Skeletal muscle tissue (tissue), 4 donors: ENCODE measurements at regions not wholly inside any gene's neighbourhood (a gene's known extent, or its start where the extent isn't known, plus 50 kb on each side); places are given as distances from the start of the nearest gene placed in this dataset. TPM values are rescaled to one million over a fixed set of nuclear protein-coding genes. Genes with fewer than 3 reads are reported as not detected.

Source experiments
- H3K27ac ChIP-seq: one replicate; pipeline ENCODE4 v1.7.0; 2013; ENCODE audit warnings: mild to moderate bottlenecking, low read depth, low read length, inconsistent platforms
- H3K27me3 ChIP-seq, 3 donors: one replicate each; pipeline ENCODE4 v1.7.0; 2013; ENCODE audit warnings: low read length in 3 of 3; ENCODE audit not compliant: control insufficient read depth in 3 of 3, insufficient read depth in 3 of 3
- H3K36me3 ChIP-seq, 3 donors: one replicate each; pipeline ENCODE4 v1.7.0; 2013; ENCODE audit warnings: low read length in 3 of 3; ENCODE audit not compliant: control insufficient read depth in 3 of 3, insufficient read depth in 3 of 3
- H3K4me1 ChIP-seq, 3 donors: one replicate each; pipeline ENCODE4 v1.7.0; 2013; ENCODE audit warnings: low read length in 3 of 3, mild to moderate bottlenecking in 3 of 3; ENCODE audit not compliant: control insufficient read depth in 3 of 3, insufficient read depth in 3 of 3
- H3K4me3 ChIP-seq, 3 donors: one replicate each; pipeline ENCODE4 v1.7.0; 2013; ENCODE audit warnings: low read length in 3 of 3
- H3K9ac ChIP-seq, 3 donors: one replicate each; pipeline ENCODE4 v1.7.0; 2013; ENCODE audit warnings: low read length in 3 of 3, mild to moderate bottlenecking in 3 of 3, moderate library complexity in 2 of 3, low read depth in 1 of 3
- H3K9me3 ChIP-seq, 3 donors: one replicate each; pipeline ENCODE4 v1.7.0; 2013; ENCODE audit warnings: low read length in 3 of 3; ENCODE audit not compliant: control insufficient read depth in 3 of 3
- small RNA-seq: library from RNA; depleted of rRNA; stranded (forward); fragments of <200 nt; gene quantifications from one replicate; pipeline ENCODE3, GENCODE V24; 2014
- donor health status: Osteomylitis.

- no peaks in the 10 kb centered on the region for H3K4me1 ChIP-seq
- H3K27me3 ChIP-seq: no peaks in the 10 kb centered on the region
- peaks cover 0 to 2% (median 0%) of the 10 kb centered on the region in 3 donors for H3K9me3 ChIP-seq
- H3K36me3 ChIP-seq: no peaks in the 10 kb centered on the region
- no peak overlapping the region for H3K4me3 ChIP-seq
- H3K27ac ChIP-seq: no peak overlapping the region
- H3K9ac ChIP-seq: no peak overlapping the region
These were observed 87.4 kb upstream of the CDH10 start for GRCh38 chr5:24732184-24732583.

- H3K9ac ChIP-seq: no peak overlapping the region
- no peak overlapping the region for H3K27ac ChIP-seq
- no peak overlapping the region for H3K4me3 ChIP-seq
- no peaks in the 10 kb centered on the region for H3K4me1 ChIP-seq
- no peaks in the 10 kb centered on the region for H3K27me3 ChIP-seq
- no peaks in the 10 kb centered on the region for H3K36me3 ChIP-seq
- no peaks in the 10 kb centered on the region for H3K9me3 ChIP-seq
These were observed 76.0 kb upstream of the CDH10 start for GRCh38 chr5:24720743-24721142.

GRCh38 chr5:24714746-24715145, 70.0 kb upstream of the CDH10 start:
- Histone ChIP-seq H3K9ac (no peak overlapping the region), H3K27me3 (no peaks in the 10 kb centered on the region), H3K4me1 (no peaks in the 10 kb centered on the region), H3K4me3 (no peak overlapping the region), H3K36me3 (no peaks in the 10 kb centered on the region), H3K9me3 (no peaks in the 10 kb centered on the region), H3K27ac (no peak overlapping the region)

GRCh38 chr5:24712947-24713346, 68.2 kb upstream of the CDH10 start:
- H3K36me3 ChIP-seq: no peaks in the 10 kb centered on the region
- H3K9ac ChIP-seq: no peak overlapping the region
- H3K4me1 ChIP-seq: no peaks in the 10 kb centered on the region
- H3K4me3 ChIP-seq: no peak overlapping the region
- no peaks in the 10 kb centered on the region for H3K9me3 ChIP-seq
- H3K27ac ChIP-seq: no peak overlapping the region
- H3K27me3 ChIP-seq: no peaks in the 10 kb centered on the region

- H3K9me3 ChIP-seq: no peaks in the 10 kb centered on the region
- H3K4me3 ChIP-seq: no peak overlapping the region
- no peaks in the 10 kb centered on the region for H3K4me1 ChIP-seq
- H3K27ac ChIP-seq: no peak overlapping the region
- no peaks in the 10 kb centered on the region for H3K36me3 ChIP-seq
- H3K9ac ChIP-seq: no peak overlapping the region
- no peaks in the 10 kb centered on the region for H3K27me3 ChIP-seq
These were observed 67.3 kb upstream of the CDH10 start for GRCh38 chr5:24712047-24712446.

- Histone ChIP-seq H3K9ac (no peak overlapping the region), H3K4me3 (no peak overlapping the region), H3K36me3 (no peaks in the 10 kb centered on the region), H3K4me1 (no peaks in the 10 kb centered on the region), H3K27me3 (no peaks in the 10 kb centered on the region), H3K9me3 (no peaks in the 10 kb centered on the region), H3K27ac (no peak overlapping the region)
These were observed 59.2 kb upstream of the CDH10 start for GRCh38 chr5:24703934-24704333.

Small RNA genes in the stretch of these regions (small RNA-seq; reads per million reads assigned to genes)
- gene AC022140.2 (not detected), gene AC106754.2 (not detected), gene BTG4P1 (not detected), gene RF00019 (not detected), gene RF00070 (not detected), gene RNU6-374P (not detected)
